ENCODE measurements at regions not wholly inside any gene's neighbourhood (a gene's known extent, or its start where the extent isn't known, plus 50 kb on each side); places are given as distances from the start of the nearest gene placed in this dataset.

DNA sequence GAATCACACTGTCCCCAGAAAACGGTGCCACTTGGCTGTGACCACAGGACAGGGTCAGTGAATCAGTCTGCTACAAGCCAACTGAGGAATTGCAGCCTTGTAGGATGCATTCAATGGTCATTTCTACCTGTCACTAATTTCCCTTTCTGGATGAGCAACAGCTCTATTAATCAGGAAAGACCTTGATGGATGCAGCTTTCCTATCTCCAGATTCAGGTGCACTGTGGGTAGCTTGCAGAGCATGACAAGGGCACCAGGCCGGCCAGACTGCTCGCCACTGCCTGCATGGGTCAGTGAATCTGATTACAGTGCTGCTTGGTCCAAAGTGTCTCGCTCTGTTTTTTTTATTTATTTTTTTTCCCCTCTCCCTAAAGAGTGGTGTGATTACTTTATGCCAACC lies 506.8 kb upstream of the AUTS2 start:
- Mint-ChIP-seq H3K4me3 (no peak overlapping the region), H3K9me3 (peaks cover 9 to 15% of the 10 kb centered on the region in 2 donors), H3K36me3 (no peaks in the 10 kb centered on the region), H3K27me3 (ENCODE audit: low read depth in 2 of 2) (no peaks in the 10 kb centered on the region), H3K27ac (no peak overlapping the region), H3K4me1 (no peaks in the 10 kb centered on the region)
- ATAC-seq: no peak
- TF ChIP-seq, protein P1, sequence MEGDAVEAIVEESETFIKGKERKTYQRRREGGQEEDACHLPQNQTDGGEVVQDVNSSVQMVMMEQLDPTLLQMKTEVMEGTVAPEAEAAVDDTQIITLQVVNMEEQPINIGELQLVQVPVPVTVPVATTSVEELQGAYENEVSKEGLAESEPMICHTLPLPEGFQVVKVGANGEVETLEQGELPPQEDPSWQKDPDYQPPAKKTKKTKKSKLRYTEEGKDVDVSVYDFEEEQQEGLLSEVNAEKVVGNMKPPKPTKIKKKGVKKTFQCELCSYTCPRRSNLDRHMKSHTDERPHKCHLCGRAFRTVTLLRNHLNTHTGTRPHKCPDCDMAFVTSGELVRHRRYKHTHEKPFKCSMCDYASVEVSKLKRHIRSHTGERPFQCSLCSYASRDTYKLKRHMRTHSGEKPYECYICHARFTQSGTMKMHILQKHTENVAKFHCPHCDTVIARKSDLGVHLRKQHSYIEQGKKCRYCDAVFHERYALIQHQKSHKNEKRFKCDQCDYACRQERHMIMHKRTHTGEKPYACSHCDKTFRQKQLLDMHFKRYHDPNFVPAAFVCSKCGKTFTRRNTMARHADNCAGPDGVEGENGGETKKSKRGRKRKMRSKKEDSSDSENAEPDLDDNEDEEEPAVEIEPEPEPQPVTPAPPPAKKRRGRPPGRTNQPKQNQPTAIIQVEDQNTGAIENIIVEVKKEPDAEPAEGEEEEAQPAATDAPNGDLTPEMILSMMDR (IDR thresholded peaks at IDR 0.05): no peak
- H3K27ac ChIP-seq (ENCODE audit: low read length): no peak overlapping the region
- H3K4me1 ChIP-seq (ENCODE audit: control insufficient read depth, insufficient read depth, low read length): no peaks in the 10 kb centered on the region
- no peak for DNase-seq
- H3K27me3 ChIP-seq (ENCODE audit: control insufficient read depth, insufficient read depth, low read length): no peaks in the 10 kb centered on the region
- intact Hi-C loops (cut with micrococcal nuclease): no loop called here
- H3K36me3 ChIP-seq (ENCODE audit: control insufficient read depth, insufficient read depth, low read length): no peaks in the 10 kb centered on the region
- 79% methylated on average over 4 of the region's 4 CpGs for WGBS (ENCODE audit: insufficient coverage)
- H3K4me3 ChIP-seq (ENCODE audit: low read length): no peak overlapping the region
- H3K9me3 ChIP-seq (ENCODE audit: control insufficient read depth, insufficient read depth, low read length): no peaks in the 10 kb centered on the region

DNA sequence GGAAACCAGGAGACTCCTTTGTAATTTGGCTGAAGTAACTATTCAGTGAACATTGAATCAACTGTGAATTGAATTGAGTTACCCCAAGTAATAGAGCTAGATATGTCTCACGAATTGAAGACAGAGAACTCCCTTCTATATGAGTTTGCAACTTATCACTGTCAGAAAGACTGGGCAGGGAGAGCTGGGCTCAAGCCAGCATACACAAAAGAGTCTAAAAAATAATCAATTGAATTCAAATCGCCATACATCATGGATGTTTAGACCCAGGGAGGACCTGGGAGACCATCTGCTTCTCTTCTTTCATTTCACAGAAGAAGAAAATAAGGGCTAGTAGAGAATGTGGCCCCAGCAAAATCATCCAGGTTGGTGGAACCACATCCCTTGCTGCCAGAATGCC lies 503.1 kb upstream of the AUTS2 start:
- Histone ChIP-seq H3K9me3 (ENCODE audit: control insufficient read depth, insufficient read depth, low read length) (no peaks in the 10 kb centered on the region), H3K36me3 (ENCODE audit: control insufficient read depth, insufficient read depth, low read length) (no peaks in the 10 kb centered on the region), H3K27ac (ENCODE audit: low read length) (no peak overlapping the region), H3K4me1 (ENCODE audit: control insufficient read depth, insufficient read depth, low read length) (no peaks in the 10 kb centered on the region), H3K4me3 (ENCODE audit: low read length) (no peak overlapping the region), H3K27me3 (ENCODE audit: control insufficient read depth, insufficient read depth, low read length) (no peaks in the 10 kb centered on the region)
- intact Hi-C loops (cut with micrococcal nuclease): no loop called here
- ATAC-seq (no peak), DNase-seq (no peak)
- H3K27me3 Mint-ChIP-seq (ENCODE audit: low read depth in 2 of 2): no peaks in the 10 kb centered on the region
- TF ChIP-seq, protein P1 (IDR thresholded peaks at IDR 0.05): no peak
- peaks cover 3 to 12% of the 10 kb centered on the region in 2 donors for H3K9me3 Mint-ChIP-seq
- no peak overlapping the region for H3K4me3 Mint-ChIP-seq
- H3K36me3 Mint-ChIP-seq: no peaks in the 10 kb centered on the region
- no peaks in the 10 kb centered on the region for H3K4me1 Mint-ChIP-seq
- no peak overlapping the region for H3K27ac Mint-ChIP-seq
- 60% methylated on average over 1 of the region's 2 CpGs for WGBS (ENCODE audit: insufficient coverage)

DNA sequence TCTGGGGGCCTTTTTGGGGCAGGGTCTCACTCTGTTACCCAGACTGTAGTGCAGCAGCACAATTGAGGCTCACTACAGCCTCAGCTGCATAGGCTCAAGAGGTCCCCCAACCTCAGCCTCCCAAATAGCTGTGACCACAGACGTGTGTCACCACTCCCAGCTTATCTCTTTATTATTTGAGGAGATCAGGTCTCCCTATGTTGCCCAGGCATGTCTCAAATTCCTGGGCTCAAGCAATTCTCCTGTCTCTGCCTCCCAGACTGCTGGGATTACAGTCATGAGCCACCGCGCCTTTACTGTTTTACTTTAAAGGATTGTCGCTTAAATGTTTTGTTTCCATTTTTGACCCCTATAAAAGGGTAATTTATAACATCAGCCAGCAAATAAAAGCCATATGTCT lies 502.6 kb upstream of the AUTS2 start:
- TF ChIP-seq, protein P1 (IDR thresholded peaks at IDR 0.05): no peak
- Mint-ChIP-seq H3K27me3 (ENCODE audit: low read depth in 2 of 2) (no peaks in the 10 kb centered on the region), H3K36me3 (no peaks in the 10 kb centered on the region), H3K27ac (no peak overlapping the region), H3K4me3 (no peak overlapping the region), H3K9me3 (peaks cover 0 to 12% of the 10 kb centered on the region in 2 donors), H3K4me1 (no peaks in the 10 kb centered on the region)
- Histone ChIP-seq H3K36me3 (ENCODE audit: control insufficient read depth, insufficient read depth, low read length) (no peaks in the 10 kb centered on the region), H3K4me1 (ENCODE audit: control insufficient read depth, insufficient read depth, low read length) (no peaks in the 10 kb centered on the region), H3K27ac (ENCODE audit: low read length) (no peak overlapping the region), H3K9me3 (ENCODE audit: control insufficient read depth, insufficient read depth, low read length) (no peaks in the 10 kb centered on the region), H3K4me3 (ENCODE audit: low read length) (no peak overlapping the region), H3K27me3 (ENCODE audit: control insufficient read depth, insufficient read depth, low read length) (no peaks in the 10 kb centered on the region)
- 91% methylated on average over 4 of the region's 4 CpGs for WGBS (ENCODE audit: insufficient coverage)
- DNase-seq (no peak), ATAC-seq (no peak)
- intact Hi-C loops (cut with micrococcal nuclease): no loop called here

DNA sequence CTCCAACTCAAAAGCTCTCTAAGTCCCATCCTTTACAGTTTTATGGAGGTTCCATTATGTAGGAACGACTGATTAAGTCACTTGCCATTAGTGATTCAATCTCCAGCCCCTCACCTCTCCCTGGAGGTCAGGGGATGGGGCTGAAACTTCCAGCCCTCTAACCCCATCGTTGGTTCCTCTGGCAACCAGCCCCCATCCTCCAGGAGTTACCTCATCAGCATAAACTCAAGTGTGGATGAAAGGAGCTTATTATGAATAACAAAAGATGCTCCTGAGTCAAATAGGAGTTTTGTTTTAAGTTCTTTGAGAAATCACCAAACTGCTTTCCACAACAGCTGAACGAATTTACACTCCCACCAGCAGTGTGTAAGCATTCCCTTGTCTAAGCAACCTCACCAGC lies 494.3 kb upstream of the AUTS2 start:
- no peak overlapping the region for H3K27ac ChIP-seq (ENCODE audit: low read length)
- no peak overlapping the region for H3K4me3 Mint-ChIP-seq
- no peak overlapping the region for H3K4me3 ChIP-seq (ENCODE audit: low read length)
- TF ChIP-seq, protein P1 (IDR thresholded peaks at IDR 0.05): no peak
- intact Hi-C loops (cut with micrococcal nuclease): no loop called here
- DNase-seq (no peak), ATAC-seq (no peak)
- no peaks in the 10 kb centered on the region for H3K9me3 ChIP-seq (ENCODE audit: control insufficient read depth, insufficient read depth, low read length)
- no peaks in the 10 kb centered on the region for H3K4me1 Mint-ChIP-seq
- no peaks in the 10 kb centered on the region for H3K27me3 ChIP-seq (ENCODE audit: control insufficient read depth, insufficient read depth, low read length)
- no peaks in the 10 kb centered on the region for H3K36me3 Mint-ChIP-seq
- H3K27me3 Mint-ChIP-seq (ENCODE audit: low read depth in 2 of 2): no peaks in the 10 kb centered on the region
- H3K9me3 Mint-ChIP-seq: peaks cover 0 to 4% of the 10 kb centered on the region in 2 donors
- H3K4me1 ChIP-seq (ENCODE audit: control insufficient read depth, insufficient read depth, low read length): no peaks in the 10 kb centered on the region
- H3K36me3 ChIP-seq (ENCODE audit: control insufficient read depth, insufficient read depth, low read length): no peaks in the 10 kb centered on the region
- 0% methylated on average over 1 of the region's 3 CpGs for WGBS (ENCODE audit: insufficient coverage)
- no peak overlapping the region for H3K27ac Mint-ChIP-seq

All from natural killer cell (primary cell).